IPS-NIHi11 (cell line): ENCODE measurements at regions not wholly inside any gene's neighbourhood (a gene's known extent, or its start where the extent isn't known, plus 50 kb on each side); places are given as distances from the start of the nearest gene placed in this dataset.
"Not testable (repeated sequence)": the region's sequence is repeated elsewhere in the genome, so short reads cannot be mapped to it uniquely, and the experiment has no call there.

Experiments used
- DNase-seq: peaks from one replicate; pipeline ENCODE4 v3.0.0; 2012; ENCODE audit warnings: mixed read lengths, low spot score

GRCh38 chr13:19062019-19062646 lies 119.5 kb downstream of the TUBA3C start:
- DNase-seq, result no peak

GRCh38 chr13:19061278-19061677 lies 120.3 kb downstream of the TUBA3C start:
- no peak for DNase-seq

- DNase-seq, result no peak
Measured at GRCh38 chr13:19060311-19061002, 121.2 kb downstream of the TUBA3C start.

- DNase-seq, result no peak
Measured at GRCh38 chr13:19059016-19059780, 122.4 kb downstream of the TUBA3C start.

- no peak for DNase-seq
Measured at GRCh38 chr13:19058566-19058965, 123.1 kb downstream of the TUBA3C start.

- no peak for DNase-seq
Measured at GRCh38 chr13:19057588-19058340, 123.9 kb downstream of the TUBA3C start.

GRCh38 chr13:19056984-19057490 lies 124.6 kb downstream of the TUBA3C start:
- no peak for DNase-seq

- no peak for DNase-seq
Measured at GRCh38 chr13:19056355-19056880, 125.2 kb downstream of the TUBA3C start.

GRCh38 chr13:19055611-19056010 lies 126.0 kb downstream of the TUBA3C start:
- DNase-seq, result no peak

- no peak for DNase-seq
Measured at GRCh38 chr13:19053561-19053960, 128.1 kb downstream of the TUBA3C start.

GRCh38 chr13:19052931-19053330 lies 128.7 kb downstream of the TUBA3C start:
- DNase-seq, result no peak

GRCh38 chr13:19052180-19052579 lies 129.4 kb downstream of the TUBA3C start:
- DNase-seq, result no peak

- DNase-seq, result no peak
Measured at GRCh38 chr13:19050901-19051300, 130.7 kb downstream of the TUBA3C start.

- DNase-seq, result not testable (repeated sequence)
Measured at GRCh38 chr13:19049624-19050023, 132.0 kb downstream of the TUBA3C start.

- no peak for DNase-seq
Measured at GRCh38 chr13:19048381-19048780, 133.2 kb downstream of the TUBA3C start.

GRCh38 chr13:19023115-19023514 lies 158.5 kb downstream of the TUBA3C start:
- DNase-seq, result no peak

- DNase-seq, result no peak
Measured at GRCh38 chr13:19020988-19021387, 160.6 kb downstream of the TUBA3C start.

GRCh38 chr13:18998389-18998788 lies 183.2 kb downstream of the TUBA3C start:
- no peak for DNase-seq

- DNase-seq, result no peak
Measured at GRCh38 chr13:18996627-18997051, 185.0 kb downstream of the TUBA3C start.

- no peak for DNase-seq
Measured at GRCh38 chr13:18996221-18996620, 185.4 kb downstream of the TUBA3C start.

GRCh38 chr13:18995259-18995873 lies 186.3 kb downstream of the TUBA3C start:
- DNase-seq, result no peak
